ENCODE measurements at regions not wholly inside any gene's neighbourhood (a gene's known extent, or its start where the extent isn't known, plus 50 kb on each side); places are given as distances from the start of the nearest gene placed in this dataset.

DNA sequence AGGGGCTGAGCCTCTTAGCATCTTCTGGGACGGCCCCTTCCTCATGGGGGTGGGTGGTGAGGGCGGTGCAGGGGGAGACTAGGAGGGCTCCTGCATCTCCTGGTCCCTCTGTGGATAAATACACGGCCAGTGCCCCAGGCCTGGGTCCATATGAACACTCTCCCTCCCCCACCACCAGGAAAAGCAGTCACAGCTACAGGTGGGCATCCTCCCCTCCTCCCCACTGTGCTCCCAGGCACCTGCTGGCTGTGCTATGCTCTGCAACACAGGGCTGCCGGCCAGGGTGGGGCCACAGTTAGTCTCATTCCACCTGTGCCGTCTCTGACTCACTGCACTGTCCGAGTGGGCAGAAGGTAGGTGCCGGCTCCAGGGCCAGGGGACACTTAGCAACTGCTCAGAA is 87.3 kb upstream of the INSIG1 start:
- Mint-ChIP-seq H3K36me3 (peaks cover 10 to 26% of the 10 kb centered on the region in 2 donors), H3K27ac (no peak overlapping the region), H3K9me3 (peaks cover 12 to 23% of the 10 kb centered on the region in 2 donors), H3K4me3 (no peak overlapping the region), H3K27me3 (peaks cover 13 to 22% of the 10 kb centered on the region in 2 donors), H3K4me1 (peaks cover 34 to 42% of the 10 kb centered on the region in 2 donors)
- DNase-seq (no peak), ATAC-seq (replicated peaks) (no peak)

DNA sequence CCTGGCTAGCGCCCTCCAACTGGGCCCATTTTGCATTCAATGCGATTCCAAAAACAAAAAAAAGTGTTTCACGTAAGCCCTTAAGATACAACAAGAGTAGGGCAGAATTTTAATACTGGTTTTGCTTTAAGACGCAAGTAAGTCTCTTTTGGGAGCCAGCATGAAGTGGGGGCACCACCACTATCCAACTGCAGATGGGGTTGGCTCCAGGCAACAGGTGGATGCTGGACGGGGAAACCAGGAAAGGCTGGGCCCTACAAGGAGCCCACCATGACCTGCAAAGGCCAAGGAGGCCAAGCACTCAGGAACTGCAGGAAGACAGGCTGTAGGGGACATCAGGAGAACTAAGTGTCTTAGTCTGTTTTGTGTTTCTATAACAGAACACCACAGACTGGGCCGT is 86.5 kb upstream of the INSIG1 start:
- Mint-ChIP-seq H3K27me3 (peaks cover 13 to 22% of the 10 kb centered on the region in 2 donors), H3K9me3 (peaks cover 9 to 19% of the 10 kb centered on the region in 2 donors), H3K36me3 (peaks cover 5 to 22% of the 10 kb centered on the region in 2 donors), H3K4me3 (no peak overlapping the region), H3K4me1 (peaks cover 28 to 33% of the 10 kb centered on the region in 2 donors), H3K27ac (no peak overlapping the region)
- ATAC-seq (replicated peaks) (no peak), DNase-seq (no peak)

DNA sequence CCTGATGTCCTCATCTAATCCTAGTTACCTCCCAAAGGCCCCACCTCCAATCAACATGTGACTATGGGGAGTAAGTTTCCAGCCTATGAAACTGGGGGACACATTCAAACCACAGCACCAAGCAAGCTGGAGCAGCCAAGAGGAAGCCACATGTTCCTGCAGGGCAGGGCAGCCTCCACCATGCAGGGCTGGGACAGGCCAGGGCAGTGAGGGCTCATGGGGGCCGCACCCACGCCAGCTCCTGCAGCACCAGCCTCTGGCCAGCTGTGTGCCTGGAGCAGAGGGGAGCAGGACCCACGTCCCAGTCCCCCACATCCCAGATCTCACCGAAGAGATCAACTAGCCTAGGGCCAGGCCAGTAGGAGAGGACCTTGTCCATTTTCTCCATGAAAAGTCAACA is 85.9 kb upstream of the INSIG1 start:
- Mint-ChIP-seq H3K27ac (no peak overlapping the region), H3K4me1 (peaks cover 22 to 28% of the 10 kb centered on the region in 2 donors), H3K9me3 (peaks cover 9 to 19% of the 10 kb centered on the region in 2 donors), H3K36me3 (peaks cover 5 to 19% of the 10 kb centered on the region in 2 donors), H3K27me3 (peaks cover 13 to 22% of the 10 kb centered on the region in 2 donors), H3K4me3 (no peak overlapping the region)
- DNase-seq (no peak), ATAC-seq (replicated peaks) (no peak)

DNA sequence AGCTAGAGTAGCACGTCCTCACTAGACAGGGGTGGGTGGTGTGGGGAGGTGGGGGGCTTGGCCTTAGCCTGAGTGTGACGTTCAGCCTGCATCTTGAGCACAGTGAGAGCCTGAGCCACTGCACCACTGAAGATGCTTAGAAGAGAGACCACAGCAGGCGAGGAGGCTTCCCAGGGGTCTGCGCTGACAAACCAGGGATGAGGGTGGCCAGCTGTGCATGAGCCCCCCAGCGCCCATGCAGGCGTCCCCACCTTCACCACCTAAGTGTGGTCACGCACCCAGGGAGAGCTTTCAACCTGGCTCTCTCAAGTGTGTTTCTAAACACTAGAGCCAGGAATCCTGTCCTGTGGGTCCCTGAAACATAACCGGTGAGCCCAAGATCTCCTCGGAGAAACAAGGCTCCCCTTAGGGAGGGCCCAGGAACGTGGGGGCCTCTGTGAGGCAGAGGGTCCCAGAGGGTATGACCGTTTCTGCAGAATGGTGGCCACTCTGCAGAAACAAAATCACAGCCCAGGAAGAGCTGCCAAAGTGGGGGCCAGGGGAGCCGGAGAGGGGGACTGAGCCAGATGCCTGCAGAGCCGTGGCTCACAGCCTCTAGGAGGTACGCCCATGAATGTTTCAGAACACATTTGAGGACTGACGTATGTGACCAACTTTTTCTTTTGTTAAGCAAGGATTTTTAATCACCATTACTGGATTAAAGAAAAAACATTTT is 85.2 kb upstream of the INSIG1 start:
- Mint-ChIP-seq H3K27me3 (peaks cover 13 to 22% of the 10 kb centered on the region in 2 donors), H3K4me1 (peaks cover 16 to 22% of the 10 kb centered on the region in 2 donors), H3K27ac (no peak overlapping the region), H3K9me3 (peaks cover 6 to 15% of the 10 kb centered on the region in 2 donors), H3K36me3 (peaks cover 2 to 15% of the 10 kb centered on the region in 2 donors), H3K4me3 (no peak overlapping the region)
- DNase-seq: no peak
- ATAC-seq (replicated peaks): no peak

DNA sequence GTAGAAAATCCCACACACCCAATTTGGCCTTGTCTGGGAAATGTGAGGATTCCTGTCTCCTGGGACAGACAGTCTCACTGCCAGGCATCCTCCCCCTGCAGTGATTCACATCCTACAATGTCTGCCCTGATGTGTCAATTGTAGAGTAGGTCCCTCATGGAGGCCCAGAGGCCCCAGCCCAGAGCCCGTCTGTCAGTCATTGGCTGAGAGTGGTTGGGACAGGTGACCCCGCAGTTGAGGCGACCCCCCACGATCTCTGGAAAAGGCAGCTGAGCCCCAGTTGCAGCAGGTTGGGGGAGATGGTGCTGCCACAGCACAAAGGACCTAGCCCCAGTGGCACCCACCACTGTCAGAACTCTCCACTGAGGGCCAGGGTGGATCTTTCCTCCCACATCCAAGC is 84.3 kb upstream of the INSIG1 start:
- Mint-ChIP-seq H3K4me3 (no peak overlapping the region), H3K36me3 (peaks cover 0 to 6% of the 10 kb centered on the region in 2 donors), H3K4me1 (peaks cover 8 to 12% of the 10 kb centered on the region in 2 donors), H3K27ac (no peak overlapping the region), H3K27me3 (peaks cover 13 to 22% of the 10 kb centered on the region in 2 donors), H3K9me3 (peaks cover 0 to 6% of the 10 kb centered on the region in 2 donors)
- no peak for DNase-seq
- ATAC-seq (replicated peaks): no peak

DNA sequence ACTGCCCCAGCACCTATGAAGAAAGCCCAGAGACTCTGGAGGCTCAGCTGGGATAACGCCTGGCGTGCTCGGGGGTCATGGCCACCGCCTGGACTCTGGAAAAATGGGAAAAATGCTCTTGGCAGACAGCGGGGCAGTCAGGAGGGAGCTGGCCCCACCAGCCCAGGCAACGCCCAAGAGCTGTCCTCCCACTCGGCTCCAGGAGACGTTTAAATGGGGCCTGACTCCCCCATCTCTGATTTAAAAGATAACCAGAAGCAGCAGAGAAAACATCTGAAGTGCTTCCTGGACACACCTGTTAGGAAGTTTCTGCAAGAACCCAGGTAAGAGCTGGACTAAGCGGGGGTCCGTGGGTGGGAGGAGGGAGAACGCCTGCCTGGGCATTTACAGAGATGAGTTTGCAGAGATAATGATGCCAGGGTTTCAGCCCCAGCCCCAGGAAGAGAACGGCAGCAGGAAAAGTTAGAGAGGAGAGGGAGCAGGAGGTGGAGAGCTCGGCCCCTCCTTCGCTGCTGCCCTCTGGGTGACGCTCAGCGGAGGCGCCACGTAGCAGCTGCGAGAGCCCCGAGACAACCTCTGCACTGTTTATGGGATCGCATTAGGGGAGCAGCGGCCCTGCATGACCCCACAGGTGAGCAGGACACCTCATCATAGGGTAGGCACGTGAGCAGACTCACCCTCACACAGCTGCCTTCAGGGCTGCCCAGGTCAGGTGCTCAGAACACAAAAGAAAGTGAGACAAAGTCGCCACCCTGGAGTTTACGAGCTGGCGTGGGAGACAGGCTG is 83.5 kb upstream of the INSIG1 start:
- DNase-seq (no peak), ATAC-seq (replicated peaks) (no peak)
- no peaks in the 10 kb centered on the region for H3K36me3 Mint-ChIP-seq

DNA sequence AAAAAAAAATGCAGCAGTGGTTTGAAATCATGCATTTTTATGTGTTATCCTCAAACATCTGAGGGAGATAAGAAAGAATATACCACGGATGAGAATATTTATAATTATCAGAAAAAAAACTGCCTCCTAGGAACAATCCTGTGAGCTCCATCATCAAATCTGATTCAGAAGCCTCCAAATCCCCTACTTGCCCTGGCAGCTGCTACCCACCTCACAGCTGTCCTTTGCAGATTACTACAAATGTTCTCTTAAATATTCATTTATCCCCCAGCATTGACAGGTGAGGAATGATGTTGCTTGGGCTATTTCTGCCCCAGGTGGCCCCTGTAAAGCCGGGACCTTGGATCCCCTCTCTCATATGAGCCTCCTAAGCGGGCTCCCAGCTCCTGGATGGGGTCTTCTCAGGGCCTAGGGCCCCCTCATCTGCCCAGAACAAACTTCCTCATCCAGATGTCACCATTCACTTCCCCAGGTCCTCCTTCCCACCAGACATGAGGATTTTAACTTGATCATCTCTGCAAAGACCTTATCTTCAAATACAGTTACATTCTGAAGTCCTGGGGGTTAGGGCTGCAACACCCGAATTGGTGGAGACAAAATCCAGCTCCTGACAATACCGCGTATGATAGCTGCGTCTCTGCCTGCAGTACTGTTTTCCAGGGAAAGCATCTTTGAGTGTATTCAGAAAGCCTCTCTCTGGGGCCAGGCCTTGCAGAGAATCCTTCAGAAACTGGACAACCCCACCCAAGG is 81.9 kb upstream of the INSIG1 start:
- no peak overlapping the region for H3K27ac Mint-ChIP-seq
- DNase-seq (no peak), ATAC-seq (replicated peaks) (no peak)
- no peak overlapping the region for H3K4me3 Mint-ChIP-seq
- H3K36me3 Mint-ChIP-seq: no peaks in the 10 kb centered on the region
- H3K4me1 Mint-ChIP-seq: peaks cover 0 to 2% of the 10 kb centered on the region in 2 donors
- peaks cover 13 to 22% of the 10 kb centered on the region in 2 donors for H3K27me3 Mint-ChIP-seq
- no peaks in the 10 kb centered on the region for H3K9me3 Mint-ChIP-seq

More for the DNA sequence above, 83.5 kb upstream of the INSIG1 start:
- Mint-ChIP-seq H3K4me3 (peak overlapping the region; percentile 3 to 29), H3K4me1 (peaks cover 2 to 5% of the 10 kb centered on the region in 2 donors), H3K9me3 (no peaks in the 10 kb centered on the region), H3K27ac (peak overlapping the region; percentile 49), H3K27me3 (peaks cover 13 to 22% of the 10 kb centered on the region in 2 donors)

DNA sequence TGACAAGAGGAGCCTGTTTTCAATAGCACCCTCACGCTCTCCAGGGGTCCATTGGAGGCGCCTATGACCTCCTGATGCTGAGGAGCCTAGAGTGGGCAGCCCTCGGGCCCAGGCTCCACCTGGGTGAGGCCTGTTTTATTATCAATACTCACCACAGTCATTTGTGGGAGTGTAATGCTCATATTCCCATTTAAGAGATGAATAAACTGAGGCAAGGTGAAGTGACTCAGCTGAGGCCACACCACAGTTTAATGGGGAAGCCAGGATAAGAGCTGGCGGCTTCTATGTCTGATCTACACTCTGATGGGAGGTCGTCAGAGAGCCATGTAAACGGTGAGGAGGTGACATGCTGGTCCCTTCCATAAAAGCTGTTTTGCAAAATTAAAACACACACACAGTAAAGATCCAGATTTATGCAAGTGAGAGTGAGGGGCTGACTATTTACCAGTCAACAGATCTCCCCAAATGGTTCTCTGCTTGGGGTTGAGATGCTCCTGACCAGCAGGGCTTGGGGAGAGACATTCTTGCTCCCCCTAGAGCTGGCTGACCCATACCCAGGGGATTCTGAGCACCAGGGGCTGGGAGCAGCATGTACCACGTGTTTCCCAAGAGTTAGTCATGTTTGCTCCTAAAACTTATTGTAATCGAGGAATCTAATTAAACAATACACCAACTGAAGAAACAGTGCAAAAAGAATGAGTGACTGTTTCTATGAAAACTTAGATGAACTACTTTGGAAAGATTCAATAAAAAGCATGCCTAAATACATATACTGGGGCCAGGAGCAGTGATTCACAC is 81.0 kb upstream of the INSIG1 start:
- H3K36me3 Mint-ChIP-seq: no peaks in the 10 kb centered on the region
- no peak overlapping the region for H3K4me3 Mint-ChIP-seq
- H3K27ac Mint-ChIP-seq: peak overlapping the region; percentile 81
- DNase-seq (no peak), ATAC-seq (replicated peaks) (no peak)
- H3K27me3 Mint-ChIP-seq: peaks cover 13 to 22% of the 10 kb centered on the region in 2 donors
- no peaks in the 10 kb centered on the region for H3K9me3 Mint-ChIP-seq
- peaks cover 0 to 2% of the 10 kb centered on the region in 2 donors for H3K4me1 Mint-ChIP-seq

DNA sequence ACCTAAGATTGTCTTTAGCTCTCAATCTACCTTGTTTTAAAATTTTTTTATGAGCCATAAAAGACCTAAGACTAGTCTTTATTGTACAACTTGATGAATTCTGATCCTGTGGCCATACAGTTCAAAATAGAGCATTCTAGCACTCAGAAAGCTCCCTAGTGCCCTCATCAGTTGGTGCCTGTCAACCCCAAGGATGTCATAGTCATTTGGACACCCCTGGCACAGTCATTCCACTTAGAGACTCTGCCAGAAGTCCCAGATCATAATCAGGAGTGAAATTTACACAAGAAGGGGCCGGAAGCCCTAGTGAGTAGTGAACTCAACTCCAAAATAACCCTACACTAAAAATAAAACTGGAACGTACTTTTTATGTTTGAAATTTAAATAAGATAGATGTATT is 80.0 kb upstream of the INSIG1 start:
- peaks cover 0 to 2% of the 10 kb centered on the region in 2 donors for H3K4me1 Mint-ChIP-seq
- H3K27me3 Mint-ChIP-seq: peaks cover 13 to 19% of the 10 kb centered on the region in 2 donors
- DNase-seq (no peak), ATAC-seq (replicated peaks) (peak in 1 of 2 donors; percentile 31)
- no peak overlapping the region for H3K27ac Mint-ChIP-seq
- no peak overlapping the region for H3K4me3 Mint-ChIP-seq
- no peaks in the 10 kb centered on the region for H3K36me3 Mint-ChIP-seq
- H3K9me3 Mint-ChIP-seq: no peaks in the 10 kb centered on the region

DNA sequence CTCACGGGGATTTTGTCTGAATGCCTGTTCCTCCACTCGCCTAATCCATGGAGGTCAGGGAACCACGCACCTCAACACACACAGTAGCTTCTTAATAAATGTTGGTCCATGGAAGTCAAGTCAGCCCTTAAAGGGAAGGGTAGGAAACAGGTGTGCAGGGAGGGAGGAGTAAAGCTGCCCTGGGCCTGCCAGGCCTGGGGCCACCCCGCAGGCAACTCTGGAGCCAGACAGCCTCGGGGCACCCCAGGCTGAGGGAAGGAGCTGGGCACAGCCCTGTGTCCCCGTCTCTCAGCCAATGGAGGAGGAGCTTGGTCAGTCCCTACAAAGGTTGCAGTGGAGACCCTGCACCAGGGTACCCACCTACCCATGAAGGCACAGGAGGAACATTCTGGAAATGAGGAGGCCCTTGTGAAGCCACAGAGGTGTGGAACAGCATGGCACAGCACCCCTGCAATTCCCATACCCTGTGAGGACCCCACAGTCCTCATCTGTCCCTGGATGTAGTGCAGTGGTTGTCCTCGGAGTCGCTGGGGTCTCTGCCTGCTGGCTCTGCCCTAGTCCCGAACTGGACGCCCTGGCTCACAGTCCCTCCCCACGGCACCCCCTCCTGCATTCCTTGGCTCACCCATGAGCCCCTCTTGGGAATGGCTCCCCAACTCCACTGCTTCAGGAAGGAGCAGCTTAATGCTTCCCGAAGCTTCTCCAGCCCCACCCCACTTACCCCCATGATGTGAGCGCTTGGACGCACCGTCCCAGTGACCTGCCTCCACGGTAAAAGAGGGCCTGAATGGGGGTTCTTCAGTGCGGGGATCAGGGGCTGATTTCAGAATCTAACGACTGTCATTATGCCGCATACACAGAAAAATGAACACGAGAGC is 79.2 kb upstream of the INSIG1 start:
- Mint-ChIP-seq H3K27me3 (peaks cover 11 to 13% of the 10 kb centered on the region in 2 donors), H3K9me3 (no peaks in the 10 kb centered on the region), H3K4me3 (no peak overlapping the region), H3K36me3 (no peaks in the 10 kb centered on the region), H3K27ac (no peak overlapping the region), H3K4me1 (peaks cover 0 to 2% of the 10 kb centered on the region in 2 donors)
- ATAC-seq (replicated peaks) (no peak), DNase-seq (no peak)

DNA sequence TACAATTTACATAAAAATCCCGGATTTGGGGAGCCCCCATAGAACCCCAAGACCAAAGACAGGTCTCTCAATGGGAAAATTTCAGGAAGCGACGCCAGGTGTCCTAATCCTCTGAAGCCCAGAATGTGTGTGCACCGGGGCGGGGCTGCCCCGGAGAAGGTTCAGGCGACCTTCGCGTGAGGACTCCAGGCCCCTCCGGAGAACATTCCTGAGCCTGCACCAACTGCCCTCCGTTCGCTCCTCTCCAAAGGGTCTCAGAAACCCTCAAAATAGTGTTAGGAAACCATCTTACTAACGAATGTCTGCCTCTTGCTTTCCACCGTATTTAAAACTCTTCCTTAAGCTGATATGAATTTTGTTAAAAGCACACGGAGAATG is 78.5 kb upstream of the INSIG1 start:
- no peaks in the 10 kb centered on the region for H3K36me3 Mint-ChIP-seq
- ATAC-seq (replicated peaks) (no peak), DNase-seq (no peak)
- no peak overlapping the region for H3K4me3 Mint-ChIP-seq
- no peaks in the 10 kb centered on the region for H3K9me3 Mint-ChIP-seq
- no peak overlapping the region for H3K27ac Mint-ChIP-seq
- peaks cover 6 to 7% of the 10 kb centered on the region in 2 donors for H3K27me3 Mint-ChIP-seq
- H3K4me1 Mint-ChIP-seq: peaks cover 0 to 2% of the 10 kb centered on the region in 2 donors

DNA sequence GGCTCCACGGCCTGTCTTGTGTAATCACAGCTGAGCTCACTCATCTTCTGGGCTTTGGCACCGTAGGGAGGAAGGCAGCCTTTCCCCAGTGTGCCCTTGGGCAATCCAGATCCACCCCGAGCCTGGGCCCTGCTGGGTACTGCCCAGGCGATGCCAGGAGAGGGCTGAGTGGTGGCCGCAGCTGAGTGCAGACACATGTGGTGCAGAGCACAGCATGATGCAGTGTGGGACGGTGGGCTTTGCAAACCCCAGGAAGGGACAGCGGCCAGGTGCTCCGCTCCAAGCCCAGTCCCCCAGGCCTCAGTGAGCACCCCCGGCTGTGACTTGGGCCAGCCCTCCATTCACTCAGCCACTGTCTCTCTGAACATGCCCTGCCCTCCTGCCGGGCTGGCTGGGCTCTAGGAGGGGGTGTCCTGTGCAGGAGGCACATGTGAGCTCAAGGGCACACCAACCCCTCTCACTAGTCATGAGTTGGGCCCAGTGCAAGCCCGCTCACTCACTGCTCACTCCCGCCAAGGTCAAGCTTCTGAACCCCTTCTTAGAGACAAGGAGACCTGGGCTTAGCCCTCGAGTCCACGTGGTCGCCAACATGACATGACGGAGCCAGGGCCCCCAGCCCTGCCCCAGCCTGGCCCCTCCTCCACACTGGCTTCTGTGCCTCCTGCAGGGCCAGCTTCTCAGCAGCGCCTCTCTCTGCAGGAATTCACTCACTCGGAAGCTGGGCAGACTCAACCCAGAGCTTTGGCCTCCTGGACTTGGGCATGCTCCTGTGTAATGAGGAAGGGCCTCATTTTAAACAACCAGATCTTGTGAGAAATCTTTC is 77.5 kb upstream of the INSIG1 start:
- Mint-ChIP-seq H3K9me3 (no peaks in the 10 kb centered on the region), H3K27me3 (no peaks in the 10 kb centered on the region), H3K36me3 (no peaks in the 10 kb centered on the region), H3K27ac (no peak overlapping the region), H3K4me1 (no peaks in the 10 kb centered on the region), H3K4me3 (no peak overlapping the region)
- ATAC-seq (replicated peaks) (no peak), DNase-seq (no peak)
